H1 (cell line): ENCODE measurements at regions not wholly inside any gene's neighbourhood (a gene's known extent, or its start where the extent isn't known, plus 50 kb on each side); places are given as distances from the start of the nearest gene placed in this dataset.

Experiments
- CHD1 ChIP-seq: IDR thresholded peaks from 2 replicates; pipeline ENCODE4 v1.6.1; 2012; ENCODE audit warnings: low read depth, low read length, improper control_type of control experiment
- GTF2F1 ChIP-seq: IDR thresholded peaks from 2 replicates; pipeline ENCODE4 v1.6.1; 2012; ENCODE audit warnings: low read depth, low read length, improper control_type of control experiment, borderline replicate concordance
- JUN ChIP-seq: IDR thresholded peaks from 2 replicates; pipeline ENCODE4 v1.6.1; 2011; ENCODE audit warnings: low read depth, mild to moderate bottlenecking, improper control_type of control experiment, low read length
- SIN3A ChIP-seq, 2 experiments: IDR thresholded peaks in 1 of 2; conservative IDR thresholded peaks in 1 of 2; 2 replicates each; pipeline ENCODE4 v1.6.1; 2011 to 2012; ENCODE audit warnings: low read length in 2 of 2, improper control_type of control experiment in 1 of 2, low read depth in 1 of 2, mild to moderate bottlenecking in 1 of 2

- TF ChIP-seq JUN, result no peak
- TF ChIP-seq GTF2F1, result no peak
- TF ChIP-seq CHD1, result no peak
- TF ChIP-seq SIN3A (conservative IDR thresholded peaks at IDR 0.05 in 1 of 2, IDR thresholded peaks at IDR 0.05 in 1 of 2; ENCODE audit: low read depth in 1 of 2, low read length in 2 of 2), result no peak
Measured at GRCh38 chr1:192950926-192951325, 108.2 kb downstream of the UCHL5 start (continued).
